Activated naive CD4-positive, alpha-beta T cell treated with Interleukin-2 at 50 U/mL for 16 hours (primary cell): ENCODE measurements at regions not wholly inside any gene's neighbourhood (a gene's known extent, or its start where the extent isn't known, plus 50 kb on each side); places are given as distances from the start of the nearest gene placed in this dataset.
"Not testable (repeated sequence)": the region's sequence is repeated elsewhere in the genome, so short reads cannot be mapped to it uniquely, and the experiment has no call there.

ENCODE experiments used
- DNase-seq: peaks from one replicate; pipeline ENCODE4 v3.0.0-alpha.2; 2020

- no peak for DNase-seq
Observed at GRCh38 chr14:89563471-89563870, 146.4 kb upstream of the FOXN3 start.

DNA sequence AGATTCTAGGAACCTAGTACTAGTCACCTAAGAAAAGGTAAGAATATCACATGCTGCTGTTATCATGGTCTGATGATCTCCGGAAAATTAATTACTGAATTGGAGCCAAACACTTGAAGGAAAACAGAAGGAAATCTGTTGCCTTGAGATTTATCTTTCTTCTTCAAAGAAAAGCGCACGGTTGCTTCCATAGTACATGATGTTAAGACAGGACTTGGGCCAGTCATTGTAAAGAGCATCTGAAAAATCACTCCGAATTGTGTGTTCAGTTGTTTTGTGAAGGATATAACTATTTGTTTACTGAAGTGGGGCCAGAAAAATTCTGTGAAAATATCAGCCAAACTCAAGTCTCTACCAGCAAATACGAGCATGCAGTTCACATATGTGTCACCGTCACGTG lies 134.9 kb upstream of the FOXN3 start:
- DNase-seq, result no peak

DNA sequence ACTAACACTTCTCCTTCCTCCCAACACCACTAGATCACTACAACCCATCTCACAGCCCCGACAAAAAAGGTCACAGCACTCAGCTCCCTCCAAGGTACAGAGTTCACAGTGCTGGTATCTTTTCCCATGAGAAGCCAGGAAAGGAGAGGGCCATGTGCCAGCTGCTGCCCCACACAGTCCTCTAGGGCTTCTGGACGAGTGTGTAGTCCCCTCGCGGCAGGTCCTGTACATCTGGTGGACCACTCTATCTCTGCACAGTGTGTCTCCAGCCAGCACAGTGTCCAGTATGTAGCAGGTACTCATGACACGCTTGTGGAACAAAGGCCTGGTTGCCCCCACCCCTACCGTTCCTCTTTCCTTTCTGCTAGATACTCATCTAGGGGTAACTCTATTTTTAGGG lies 134.4 kb upstream of the FOXN3 start:
- no peak for DNase-seq

- no peak for DNase-seq
Observed at GRCh38 chr14:89550821-89551220, 133.8 kb upstream of the FOXN3 start.

- no peak for DNase-seq
Observed at GRCh38 chr14:89549381-89550125, 132.5 kb upstream of the FOXN3 start.

GRCh38 chr14:89547047-89547446 lies 130.0 kb upstream of the FOXN3 start:
- DNase-seq, result not testable (repeated sequence)

GRCh38 chr14:89544636-89545301 lies 127.7 kb upstream of the FOXN3 start:
- no peak for DNase-seq

DNA sequence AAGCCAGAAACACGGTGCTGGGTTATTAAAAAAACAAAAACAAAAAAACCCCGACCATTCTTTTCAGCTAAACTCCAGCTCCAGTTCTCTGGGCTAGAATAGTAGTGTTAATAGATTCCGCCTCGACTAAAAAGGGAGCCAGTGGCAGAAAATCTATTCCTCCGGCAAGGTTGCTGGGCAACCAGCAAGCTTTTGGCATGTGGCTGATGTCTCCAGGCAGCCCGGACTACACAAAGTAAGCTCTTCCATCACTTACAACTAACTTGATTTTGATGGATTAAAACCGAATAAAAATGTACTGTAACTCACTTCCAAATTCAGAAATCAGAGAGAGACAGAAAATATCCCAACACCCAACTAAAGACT lies 126.4 kb upstream of the FOXN3 start:
- DNase-seq, result no peak

GRCh38 chr14:89542786-89543424 lies 125.9 kb upstream of the FOXN3 start:
- DNase-seq, result no peak

DNA sequence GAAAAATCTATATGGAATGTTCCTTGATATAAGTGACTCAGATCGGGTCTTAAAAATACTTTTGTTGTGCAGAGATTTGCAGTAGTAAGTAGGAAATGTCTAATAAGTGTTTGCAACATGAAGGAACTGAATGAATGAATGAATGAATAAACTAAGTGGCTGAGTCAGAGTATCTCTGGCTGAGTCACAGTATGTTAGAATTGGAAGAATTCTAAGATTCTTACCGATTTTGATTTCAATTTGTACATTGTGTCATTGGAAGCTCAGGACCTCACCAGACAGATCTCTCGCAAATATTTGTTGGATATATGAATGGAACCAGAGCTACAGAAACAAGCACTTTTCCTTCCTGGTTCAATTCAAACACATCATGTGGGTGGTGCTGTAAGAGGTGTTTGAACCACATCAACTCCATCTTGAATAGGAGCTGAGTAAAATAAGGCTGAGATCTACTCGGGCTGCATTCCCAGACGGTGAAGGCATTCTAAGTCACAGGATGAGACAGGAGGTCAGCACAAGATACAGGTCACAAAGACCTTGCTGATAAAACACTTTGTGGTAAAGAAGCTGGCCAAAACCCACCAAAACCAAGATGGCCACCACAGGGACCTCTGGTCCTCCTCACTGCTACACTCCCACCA lies 123.9 kb upstream of the FOXN3 start:
- no peak for DNase-seq

DNA sequence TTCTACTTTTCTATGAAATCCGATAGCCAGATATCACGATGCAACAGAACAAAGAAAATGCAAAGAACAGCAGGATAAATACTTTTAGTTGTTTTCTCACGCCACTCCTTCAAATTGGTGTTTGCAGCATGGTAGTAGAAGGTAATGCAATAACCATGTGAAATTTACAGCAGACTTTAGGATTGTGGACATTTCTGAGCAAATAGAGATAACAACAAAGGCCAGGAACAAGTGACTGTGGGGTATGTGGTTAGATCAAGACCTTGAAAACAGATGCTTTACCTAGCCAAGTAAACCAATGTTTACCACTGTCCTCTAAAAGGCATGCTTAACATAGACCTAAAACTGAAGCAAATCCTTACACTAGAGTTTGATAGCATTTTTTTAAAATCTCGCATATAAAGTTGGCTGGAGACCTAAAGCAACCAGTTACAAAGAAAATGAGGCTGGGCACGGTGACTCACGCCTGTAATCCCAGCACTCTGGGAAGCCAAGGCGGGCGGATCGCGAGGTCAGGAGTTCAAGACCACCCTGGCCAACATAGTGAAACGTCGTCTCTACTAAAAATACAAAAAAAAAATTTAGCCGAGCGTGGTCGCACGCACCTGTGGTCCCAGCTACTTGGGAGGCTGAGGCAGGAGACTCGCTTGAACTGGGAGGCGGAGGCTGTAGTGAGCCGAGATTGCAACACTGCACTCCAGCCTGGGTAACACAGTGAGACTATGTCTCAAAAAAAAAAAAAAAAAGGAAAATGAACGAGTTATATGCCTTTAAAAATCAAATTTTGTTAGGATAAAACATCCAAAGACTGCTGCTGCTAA lies 123.2 kb upstream of the FOXN3 start:
- no peak for DNase-seq

DNA sequence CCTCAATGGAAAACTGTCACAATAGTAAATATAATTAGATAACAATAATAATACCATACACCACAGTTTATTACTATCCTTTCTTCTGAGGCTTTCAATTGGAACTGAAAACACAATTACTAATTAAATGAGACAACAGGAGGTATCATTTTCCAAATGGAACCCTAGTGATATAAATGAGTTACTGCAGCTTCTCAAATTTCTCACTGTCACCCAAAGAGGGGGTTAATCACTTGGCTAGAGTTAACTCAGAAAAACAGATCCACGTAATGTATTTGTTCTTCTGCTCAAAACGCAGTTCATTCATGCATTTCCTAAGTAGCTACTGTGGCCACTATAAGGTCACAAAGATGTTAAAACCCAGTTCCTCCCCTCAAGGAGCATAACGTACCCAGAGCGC lies 120.9 kb upstream of the FOXN3 start:
- DNase-seq, result no peak

- DNase-seq, result no peak
Observed at GRCh38 chr14:89534902-89535685, 118.1 kb upstream of the FOXN3 start.

GRCh38 chr14:89533766-89534165 lies 116.7 kb upstream of the FOXN3 start:
- no peak for DNase-seq

- DNase-seq, result no peak
Observed at GRCh38 chr14:89533136-89533535, 116.1 kb upstream of the FOXN3 start.

DNA sequence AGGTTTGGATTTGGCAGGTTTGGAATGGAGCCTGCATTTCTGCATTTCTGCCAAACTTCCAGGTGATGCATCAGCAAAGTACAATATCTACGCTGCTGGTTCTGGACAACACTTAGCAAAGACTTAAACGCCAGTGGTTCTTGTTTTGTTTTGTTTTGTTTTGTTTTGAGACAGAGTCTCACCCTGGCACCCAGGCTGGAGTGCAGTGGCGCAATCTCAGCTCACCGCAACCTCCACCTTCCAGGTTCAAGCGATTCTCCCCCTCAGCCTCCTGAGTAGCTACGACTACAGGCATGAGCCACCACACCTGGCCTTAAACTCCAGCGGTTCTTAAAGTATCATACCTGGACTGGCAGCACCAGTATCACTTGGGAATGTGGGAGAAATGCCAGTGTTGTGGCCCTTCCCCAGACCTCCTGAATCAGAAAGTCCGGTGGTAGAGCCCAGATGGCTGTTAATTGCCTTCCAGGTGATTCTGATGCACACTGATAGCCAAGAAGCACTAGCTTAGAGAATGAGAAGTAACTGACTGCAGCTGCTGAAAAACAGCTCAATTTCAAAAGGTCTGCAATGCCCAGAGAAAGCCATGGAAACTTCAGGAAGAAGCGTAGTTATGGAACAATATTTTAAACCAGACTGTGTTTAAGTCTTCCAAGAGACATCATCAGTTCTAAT lies 114.8 kb upstream of the FOXN3 start:
- no peak for DNase-seq

DNA sequence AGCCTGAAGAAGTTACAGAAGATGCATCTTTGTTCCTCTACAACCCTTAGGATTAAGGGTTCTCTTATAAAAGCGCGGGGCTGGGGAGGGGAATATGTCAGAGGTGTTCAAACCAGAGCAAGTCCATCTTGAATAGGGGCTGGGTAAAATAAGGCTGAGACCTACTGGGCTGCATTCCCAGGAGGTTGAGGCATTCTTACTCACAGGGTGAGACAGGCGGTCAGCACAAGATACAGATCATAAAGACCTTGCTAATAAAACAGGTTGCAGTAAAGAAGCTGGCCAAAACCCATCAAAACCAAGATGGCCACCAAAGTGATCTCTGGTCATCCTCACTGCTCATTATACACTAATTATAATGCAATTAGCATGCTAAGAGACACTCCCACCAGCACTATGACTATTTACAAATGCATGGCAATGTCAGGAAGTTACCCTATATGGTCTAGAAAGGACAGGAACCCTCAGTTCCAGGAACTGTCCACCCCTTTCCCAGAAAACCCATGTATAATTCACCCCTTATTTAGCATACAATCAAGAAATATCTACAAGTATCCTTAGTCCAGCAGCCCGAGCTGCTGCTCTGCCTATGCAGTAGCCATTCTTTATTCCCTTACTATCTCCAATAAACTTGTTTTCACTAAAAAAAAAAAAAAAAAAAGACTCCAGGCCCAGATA lies 108.1 kb upstream of the FOXN3 start:
- no peak for DNase-seq

DNA sequence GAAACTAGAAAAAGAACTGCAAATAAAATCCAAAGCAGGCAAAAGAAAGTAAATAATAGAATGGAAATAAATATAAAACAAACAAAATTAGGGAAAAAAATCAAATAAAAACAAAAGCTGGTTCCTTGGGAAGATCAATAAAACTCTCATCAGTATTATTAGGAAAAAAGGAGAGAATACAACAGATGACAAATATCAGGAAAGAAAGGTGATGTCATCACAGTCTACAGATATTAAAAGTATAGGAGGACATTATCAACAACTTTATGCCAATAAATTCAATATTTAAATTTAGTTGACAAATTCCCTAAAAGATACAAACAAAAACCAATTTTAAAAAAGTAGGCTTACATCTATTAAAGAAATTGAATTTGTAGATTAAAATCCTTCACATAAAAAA lies 107.4 kb upstream of the FOXN3 start:
- no peak for DNase-seq

DNA sequence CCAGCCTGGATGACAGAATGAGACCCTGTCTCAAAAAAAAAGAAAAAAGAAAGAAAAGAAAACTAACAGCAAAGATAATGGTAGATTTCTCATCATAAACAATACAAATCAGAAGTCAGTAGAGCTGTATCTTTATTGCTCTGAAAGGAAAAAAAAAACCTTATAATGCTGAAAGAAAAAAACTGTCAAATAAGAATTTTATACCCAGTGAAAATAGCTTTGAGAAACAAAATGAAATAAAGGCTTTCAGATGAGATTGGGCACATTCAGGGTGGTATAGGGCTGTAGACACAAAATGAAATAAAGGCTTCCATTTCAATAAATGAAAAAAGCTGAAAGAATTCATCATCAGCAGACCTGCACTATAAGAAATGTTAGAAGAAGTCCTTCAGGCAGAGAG lies 105.0 kb upstream of the FOXN3 start:
- no peak for DNase-seq

DNA sequence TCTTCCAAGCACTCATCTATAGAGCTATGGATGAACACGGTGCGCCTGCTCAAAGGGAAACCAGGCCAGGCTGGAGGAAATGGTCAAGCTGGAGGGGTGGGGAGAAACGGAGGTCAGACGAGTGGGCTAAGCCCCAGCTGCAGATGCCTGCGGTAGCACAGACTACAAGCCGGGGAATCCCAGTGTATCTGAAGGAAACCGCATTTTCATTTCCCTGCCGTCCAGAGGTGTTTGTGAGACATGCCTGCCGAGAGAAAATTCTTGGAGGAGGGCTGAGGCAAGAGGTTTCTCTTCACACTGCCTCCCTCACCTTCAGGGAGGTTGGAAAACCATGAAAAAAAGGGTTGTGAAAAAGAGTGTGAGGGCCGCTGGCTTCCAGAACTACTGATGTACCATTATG lies 102.0 kb upstream of the FOXN3 start:
- DNase-seq, result no peak

GRCh38 chr14:89516173-89516572 lies 99.1 kb upstream of the FOXN3 start:
- DNase-seq, result no peak
